A549 (cell line): ENCODE measurements at regions not wholly inside any gene's neighbourhood (a gene's known extent, or its start where the extent isn't known, plus 50 kb on each side); places are given as distances from the start of the nearest gene placed in this dataset.

Source experiments
- ATAC-seq, 2 experiments: fragments of 200-7000 bp in 1 of 2; fragments of >200 bp in 1 of 2; cut with Nextera tagmentation in 1 of 2; cut with Tn5 transposase in 1 of 2; 3 replicates each; pipeline versions ENCODE4 v1.8.0 to v1.9.1; 2018 to 2020; ENCODE audit warnings: mild to moderate bottlenecking in 1 of 2, moderate library complexity in 1 of 2
- CTCF ChIA-PET: fragments of 300-600 bp; sonication (Branson Sonifier 250); formaldehyde crosslinking; extraction: SDS; loops from one replicate; lab custom pipeline; 2021; ENCODE audit warnings: antibody characterized with exemption, inconsistent platforms; lab: Yijun Ruan, JAX
- POLR2A ChIA-PET: fragments of 350-600 bp; formaldehyde crosslinking; extraction: SDS; loops from one replicate; lab custom pipeline; 2021; ENCODE audit warnings: antibody characterized with exemption, inconsistent platforms; lab: Yijun Ruan, JAX
- DNase-seq, 2 experiments: peaks; one replicate each; pipeline versions ENCODE4 v3.0.0 to v3.0.0-alpha.2; 2011 to 2016; ENCODE audit warnings: low read depth in 1 of 2, low spot score in 1 of 2
- FAIRE-seq: peaks from 2 replicates; lab custom pipeline; 2011; peaks lifted over from hg19 to GRCh38; lab: Jason Lieb, UNC
- H3K27ac ChIP-seq, 2 experiments: fragments of >200 bp; sonication (Bioruptor Twin); formaldehyde crosslinking; 3 replicates each; pipeline ENCODE4 v1.5.1; 2016 to 2017
- H3K4me1 ChIP-seq: fragments of >200 bp; sonication (Bioruptor Twin); formaldehyde crosslinking; 3 replicates; pipeline ENCODE4 v1.6.1; 2016
- H3K4me2 ChIP-seq: fragments of >200 bp; sonication (Bioruptor Twin); formaldehyde crosslinking; 3 replicates; pipeline ENCODE4 v1.6.1; 2016
- H3K4me3 ChIP-seq: fragments of >200 bp; sonication (Bioruptor Twin); formaldehyde crosslinking; 3 replicates; pipeline ENCODE4 v1.5.1; 2016
- H3K9me3 ChIP-seq: fragments of >200 bp; sonication (Bioruptor Twin); formaldehyde crosslinking; 3 replicates; pipeline ENCODE4 v1.6.1; 2016
- CBX8 ChIP-seq: fragments of 200-600 bp; sonication (generic); IDR thresholded peaks from 2 replicates; pipeline ENCODE4 v1.6.1; 2016
- CHD2 ChIP-seq: fragments of 150-350 bp; IDR thresholded peaks from 2 replicates; pipeline ENCODE4 v1.6.1; 2014; ENCODE audit warnings: low read length; ENCODE audit not compliant: partially characterized antibody
- CHD4 ChIP-seq: fragments of 200-600 bp; sonication (generic); IDR thresholded peaks from 2 replicates; pipeline ENCODE4 v1.6.1; 2016; ENCODE audit warnings: antibody characterized with exemption, mild to moderate bottlenecking, borderline replicate concordance
- FOSB ChIP-seq: fragments of 250-450 bp; sonication (Bioruptor Pico); IDR thresholded peaks from 2 replicates; pipeline ENCODE4 v1.5.0; 2020; ENCODE audit warnings: mild to moderate bottlenecking, moderate library complexity
- HEYL ChIP-seq: fragments of 250-450 bp; sonication (Bioruptor Pico); IDR thresholded peaks from 2 replicates; pipeline ENCODE4 v1.8.0; 2021; ENCODE audit warnings: mild to moderate bottlenecking, moderate library complexity
- JUN ChIP-seq, 2 experiments: fragments of >200 bp; sonication (Bioruptor Twin); formaldehyde crosslinking; IDR thresholded peaks; 2 replicates in 1 of 2; 3 replicates in 1 of 2; pipeline ENCODE4 v1.6.1; 2016 to 2017
- MYC ChIP-seq: IDR thresholded peaks from 2 replicates; pipeline ENCODE4 v1.6.1; 2012; ENCODE audit warnings: mild to moderate bottlenecking, inconsistent platforms, low read length, improper control_type of control experiment, borderline replicate concordance
- NR3C1 ChIP-seq: fragments of >200 bp; sonication (Bioruptor Twin); formaldehyde crosslinking; IDR thresholded peaks from 3 replicates; pipeline ENCODE4 v1.6.1; 2017
- POLR2A ChIP-seq: IDR thresholded peaks from 2 replicates; pipeline ENCODE4 v1.6.1; 2012; ENCODE audit warnings: mild to moderate bottlenecking, low read length
- RAD21 ChIP-seq, 2 experiments: fragments of >200 bp in 1 of 2; sonication (Bioruptor Twin) in 1 of 2; formaldehyde crosslinking in 1 of 2; IDR thresholded peaks in 1 of 2; conservative IDR thresholded peaks in 1 of 2; 2 replicates in 1 of 2; 3 replicates in 1 of 2; pipeline ENCODE4 v1.6.1; 2012 to 2018; ENCODE audit warnings: inconsistent platforms in 1 of 2
- RARB ChIP-seq: fragments of 250-450 bp; sonication (Bioruptor Pico); IDR thresholded peaks from 2 replicates; pipeline ENCODE4 v1.8.0; 2021; ENCODE audit warnings: mild to moderate bottlenecking, moderate library complexity
- RNF2 ChIP-seq: fragments of 200-600 bp; sonication (generic); IDR thresholded peaks from 2 replicates; pipeline ENCODE4 v1.6.1; 2016; ENCODE audit warnings: low read depth, mild to moderate bottlenecking, antibody characterized with exemption, moderate library complexity, borderline replicate concordance
- TFCP2L1 ChIP-seq: fragments of 250-450 bp; sonication (Bioruptor Pico); IDR thresholded peaks from 2 replicates; pipeline ENCODE4 v1.5.0; 2021; ENCODE audit warnings: mild to moderate bottlenecking
- ZC3H11A ChIP-seq: fragments of 450-650 bp; IDR thresholded peaks from 2 replicates; pipeline ENCODE4 v1.6.1; 2014; ENCODE audit warnings: antibody characterized with exemption, mild to moderate bottlenecking
- ZFP36 ChIP-seq: fragments of 450-650 bp; IDR thresholded peaks from 2 replicates; pipeline ENCODE4 v1.6.1; 2014; ENCODE audit warnings: borderline replicate concordance; ENCODE audit not compliant: partially characterized antibody
- WGBS: methylation state at CpG from one replicate; pipeline ENCODE4 v1.1.6; 2017; ENCODE audit errors: missing lambda C conversion rate; 5-methylcytosine and 5-hydroxymethylcytosine counted together
- TF ChIP-seq, protein P1 (sequence below): fragments of >200 bp; sonication (Bioruptor Twin); formaldehyde crosslinking; IDR thresholded peaks from 3 replicates; pipeline ENCODE4 v1.6.1; 2016
- TF ChIP-seq, protein P2 (sequence below): fragments of 450-650 bp; IDR thresholded peaks from 2 replicates; pipeline ENCODE4 v1.6.1; 2014; ENCODE audit warnings: antibody characterized with exemption
- TF ChIP-seq, protein P3 (sequence below): fragments of >200 bp; sonication (Bioruptor Twin); formaldehyde crosslinking; IDR thresholded peaks from 2 replicates; pipeline ENCODE4 v1.6.1; 2016
- TF ChIP-seq, protein P4 (sequence below): IDR thresholded peaks from 2 replicates; pipeline ENCODE4 v1.6.1; 2012; ENCODE audit warnings: low read depth, borderline replicate concordance
- TF ChIP-seq, protein P5 (sequence below): IDR thresholded peaks from 2 replicates; pipeline ENCODE4 v1.6.1; 2012

DNA sequence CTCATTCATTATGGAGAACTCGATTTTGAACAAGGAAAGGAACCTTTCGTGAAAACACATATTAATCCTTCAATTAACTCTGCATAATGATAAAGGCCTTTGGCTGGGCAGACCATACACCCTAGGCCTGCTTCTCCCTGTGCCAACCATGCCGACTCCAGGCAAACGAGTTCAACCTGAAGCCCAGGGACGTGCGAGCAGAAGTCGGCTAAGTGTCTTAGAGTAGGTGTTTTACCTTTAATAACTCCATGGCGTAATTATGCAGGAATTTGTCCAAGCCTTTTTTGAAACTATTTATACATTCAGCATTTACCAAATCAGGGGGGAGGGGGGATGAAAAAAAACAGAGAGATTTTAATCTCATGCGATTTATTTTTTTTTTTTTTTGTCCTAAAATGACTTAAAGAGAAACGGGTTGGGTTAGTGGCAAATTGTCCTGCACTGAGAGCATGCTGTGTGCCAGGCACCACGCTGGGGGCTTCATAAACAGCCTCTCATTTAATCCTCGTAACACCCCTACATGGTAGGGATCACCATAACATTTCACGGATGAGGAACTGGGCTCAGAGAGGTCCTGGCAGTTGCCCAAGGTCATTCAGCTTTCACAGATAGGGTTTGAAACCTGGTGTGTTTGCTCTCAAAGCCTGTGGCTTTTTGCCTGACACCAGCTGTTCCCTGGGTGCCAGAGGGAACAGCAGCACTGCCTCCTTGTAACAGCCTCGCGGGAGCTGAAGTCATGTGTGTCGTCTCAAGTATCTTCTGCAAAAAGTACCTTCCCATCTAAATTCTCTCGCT is 423.9 kb downstream of the MN1 start:
- H3K4me1 ChIP-seq = no peaks in the 10 kb centered on the region
- ChIA-PET POLR2A (no interaction called here), CTCF (no interaction called here)
- 77% methylated on average over 17 of the region's 17 CpGs for WGBS
- no peak for FAIRE-seq
- DNase-seq = no peak
- H3K4me2 ChIP-seq = no peak overlapping the region
- no peak overlapping the region for H3K27ac ChIP-seq
- H3K4me3 ChIP-seq = no peak overlapping the region
- ATAC-seq = no peak
- TF ChIP-seq RNF2 (no peak), NR3C1 (no peak), CBX8 (no peak), TFCP2L1 (CRISPR knock-in tag) (no peak), JUN (IDR thresholded peaks at IDR 0.05) (no peak)
- TF ChIP-seq, all 56 proteins: peak for 0
- H3K9me3 ChIP-seq = no peaks in the 10 kb centered on the region

DNA sequence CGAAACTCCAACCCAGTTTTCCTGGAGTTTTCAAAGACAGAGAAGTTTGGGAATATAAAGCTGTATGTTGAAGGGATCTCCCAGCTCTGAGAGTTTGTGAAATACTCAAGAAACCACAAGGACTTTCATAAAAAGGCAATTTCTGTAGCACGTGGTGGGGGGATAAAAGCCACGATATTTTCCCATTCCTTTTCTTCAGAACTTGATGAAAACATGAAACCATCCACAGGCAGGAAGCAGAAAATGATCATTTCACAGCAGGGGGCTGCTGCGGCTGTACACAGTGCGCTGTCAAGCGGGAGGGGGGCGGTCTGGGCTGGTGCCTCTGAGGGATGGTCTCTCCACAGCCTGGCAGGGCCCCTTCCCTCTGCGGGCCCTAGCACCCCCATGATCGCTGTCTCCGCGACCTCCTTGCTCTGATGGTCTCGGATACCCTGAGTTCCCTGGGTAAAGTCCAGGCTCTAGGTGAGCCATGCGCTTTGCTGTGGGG is 423.2 kb downstream of the MN1 start:
- no peak overlapping the region for H3K27ac ChIP-seq
- DNase-seq = no peak
- H3K9me3 ChIP-seq = no peaks in the 10 kb centered on the region
- H3K4me1 ChIP-seq = no peaks in the 10 kb centered on the region
- TF ChIP-seq POLR2A (no peak), CHD2 (no peak), ZC3H11A (no peak), CHD4 (no peak), FOSB (no peak)
- TF ChIP-seq, protein P1, sequence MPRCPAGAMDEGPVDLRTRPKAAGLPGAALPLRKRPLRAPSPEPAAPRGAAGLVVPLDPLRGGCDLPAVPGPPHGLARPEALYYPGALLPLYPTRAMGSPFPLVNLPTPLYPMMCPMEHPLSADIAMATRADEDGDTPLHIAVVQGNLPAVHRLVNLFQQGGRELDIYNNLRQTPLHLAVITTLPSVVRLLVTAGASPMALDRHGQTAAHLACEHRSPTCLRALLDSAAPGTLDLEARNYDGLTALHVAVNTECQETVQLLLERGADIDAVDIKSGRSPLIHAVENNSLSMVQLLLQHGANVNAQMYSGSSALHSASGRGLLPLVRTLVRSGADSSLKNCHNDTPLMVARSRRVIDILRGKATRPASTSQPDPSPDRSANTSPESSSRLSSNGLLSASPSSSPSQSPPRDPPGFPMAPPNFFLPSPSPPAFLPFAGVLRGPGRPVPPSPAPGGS = no peak
- TF ChIP-seq, protein P2, sequence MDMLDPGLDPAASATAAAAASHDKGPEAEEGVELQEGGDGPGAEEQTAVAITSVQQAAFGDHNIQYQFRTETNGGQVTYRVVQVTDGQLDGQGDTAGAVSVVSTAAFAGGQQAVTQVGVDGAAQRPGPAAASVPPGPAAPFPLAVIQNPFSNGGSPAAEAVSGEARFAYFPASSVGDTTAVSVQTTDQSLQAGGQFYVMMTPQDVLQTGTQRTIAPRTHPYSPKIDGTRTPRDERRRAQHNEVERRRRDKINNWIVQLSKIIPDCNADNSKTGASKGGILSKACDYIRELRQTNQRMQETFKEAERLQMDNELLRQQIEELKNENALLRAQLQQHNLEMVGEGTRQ = no peak
- TF ChIP-seq, protein P3, sequence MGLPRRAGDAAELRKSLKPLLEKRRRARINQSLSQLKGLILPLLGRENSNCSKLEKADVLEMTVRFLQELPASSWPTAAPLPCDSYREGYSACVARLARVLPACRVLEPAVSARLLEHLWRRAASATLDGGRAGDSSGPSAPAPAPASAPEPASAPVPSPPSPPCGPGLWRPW = no peak
- TF ChIP-seq, protein P4, sequence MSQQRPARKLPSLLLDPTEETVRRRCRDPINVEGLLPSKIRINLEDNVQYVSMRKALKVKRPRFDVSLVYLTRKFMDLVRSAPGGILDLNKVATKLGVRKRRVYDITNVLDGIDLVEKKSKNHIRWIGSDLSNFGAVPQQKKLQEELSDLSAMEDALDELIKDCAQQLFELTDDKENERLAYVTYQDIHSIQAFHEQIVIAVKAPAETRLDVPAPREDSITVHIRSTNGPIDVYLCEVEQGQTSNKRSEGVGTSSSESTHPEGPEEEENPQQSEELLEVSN = no peak
- TF ChIP-seq, protein P5, sequence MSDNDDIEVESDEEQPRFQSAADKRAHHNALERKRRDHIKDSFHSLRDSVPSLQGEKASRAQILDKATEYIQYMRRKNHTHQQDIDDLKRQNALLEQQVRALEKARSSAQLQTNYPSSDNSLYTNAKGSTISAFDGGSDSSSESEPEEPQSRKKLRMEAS = no peak
- TF ChIP-seq, all 56 proteins: peak for 0
- POLR2A ChIA-PET = no interaction called here
- H3K4me3 ChIP-seq = no peak overlapping the region
- FAIRE-seq = no peak
- no peak overlapping the region for H3K4me2 ChIP-seq
- 87% methylated on average over 11 of the region's 13 CpGs for WGBS
- ATAC-seq = no peak
- CTCF ChIA-PET = interaction anchor here (1.4 kb wide), 1 partner anchor 27 kb away, joined by 4 read pairs; no protein-coding TSS in a partner anchor

DNA sequence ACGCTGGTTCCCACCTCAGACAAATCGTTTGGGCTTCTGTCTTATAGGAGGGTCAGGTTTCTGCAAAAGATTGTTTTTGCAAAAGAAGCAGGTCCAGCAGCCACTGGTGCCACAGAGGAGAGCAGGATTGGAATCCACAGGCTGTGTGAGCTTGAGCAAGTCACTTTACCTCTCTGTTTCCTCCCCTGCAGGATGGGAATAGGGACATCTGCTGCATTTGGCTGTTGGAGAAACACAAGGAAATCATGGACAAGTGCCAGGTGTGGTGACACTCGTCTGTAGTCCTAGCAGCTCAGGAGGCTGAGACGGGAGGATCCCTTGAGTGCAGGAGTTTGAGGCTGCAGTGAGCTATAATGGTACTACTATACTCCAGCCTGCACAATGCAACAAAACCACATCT is 422.6 kb downstream of the MN1 start:
- H3K4me2 ChIP-seq = no peak overlapping the region
- ATAC-seq (no peak), DNase-seq (no peak), FAIRE-seq (no peak)
- ChIA-PET POLR2A (no interaction called here), CTCF (interaction anchor here (1.4 kb wide), 1 partner anchor 26 kb away, joined by 4 read pairs; no protein-coding TSS in a partner anchor)
- 56% methylated on average over 4 of the region's 4 CpGs for WGBS
- TF ChIP-seq ZFP36 (no peak), HEYL (CRISPR knock-in tag) (no peak), RAD21 (conservative IDR thresholded peaks at IDR 0.05 in 1 of 2, IDR thresholded peaks at IDR 0.05 in 1 of 2) (no peak), RARB (CRISPR knock-in tag) (no peak), MYC (no peak)
- TF ChIP-seq, protein P4 = no peak
- no peaks in the 10 kb centered on the region for H3K9me3 ChIP-seq
- no peaks in the 10 kb centered on the region for H3K4me1 ChIP-seq
- no peak overlapping the region for H3K4me3 ChIP-seq
- no peak overlapping the region for H3K27ac ChIP-seq
